HG03045 (cell line): ENCODE measurements at regions not wholly inside any gene's neighbourhood (a gene's known extent, or its start where the extent isn't known, plus 50 kb on each side); places are given as distances from the start of the nearest gene placed in this dataset.
"Not testable (repeated sequence)": the region's sequence is repeated elsewhere in the genome, so short reads cannot be mapped to it uniquely, and the experiment has no call there.

ENCODE experiments used
- ATAC-seq: cut with Tn5 transposase; IDR thresholded peaks from one replicate; pipeline ENCODE4 v1.9.1; 2021; ENCODE audit warnings: mild to moderate bottlenecking, moderate library complexity; ENCODE audit not compliant: unreplicated experiment

DNA sequence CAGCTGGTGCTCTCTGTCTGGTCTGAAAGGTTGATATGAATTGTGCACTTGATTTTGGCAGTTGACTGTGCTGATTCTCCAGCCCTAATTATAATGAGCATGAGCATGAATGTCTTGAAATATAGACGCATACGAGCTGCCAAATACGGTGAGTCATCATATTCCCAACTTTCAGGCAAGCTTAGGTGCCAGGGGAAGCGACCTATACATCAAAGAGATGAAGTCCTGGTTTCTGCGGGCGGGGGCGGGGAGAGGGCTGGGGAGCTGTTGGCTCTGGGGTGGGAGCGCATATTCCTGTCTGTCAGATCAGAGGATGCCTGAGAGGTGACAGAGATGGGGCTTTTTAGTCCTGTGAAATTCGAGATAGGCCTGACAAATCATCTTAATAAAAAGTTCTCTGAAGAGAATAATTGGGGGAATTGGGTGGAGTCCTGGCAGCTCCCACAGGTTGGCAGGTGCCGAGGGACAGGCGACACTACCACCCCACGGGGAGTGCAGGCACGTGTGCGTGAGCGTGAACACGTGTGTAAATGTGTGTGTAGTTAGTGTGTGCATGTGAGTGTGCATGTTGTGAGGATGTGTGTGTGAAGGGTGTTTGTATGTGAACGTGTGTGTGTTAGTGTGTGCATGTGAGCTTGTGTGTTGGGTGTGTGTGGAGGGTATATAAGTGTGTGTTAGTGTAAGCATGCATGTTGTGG, 865.3 kb downstream of the TBC1D22A start:
- no peak for ATAC-seq

DNA sequence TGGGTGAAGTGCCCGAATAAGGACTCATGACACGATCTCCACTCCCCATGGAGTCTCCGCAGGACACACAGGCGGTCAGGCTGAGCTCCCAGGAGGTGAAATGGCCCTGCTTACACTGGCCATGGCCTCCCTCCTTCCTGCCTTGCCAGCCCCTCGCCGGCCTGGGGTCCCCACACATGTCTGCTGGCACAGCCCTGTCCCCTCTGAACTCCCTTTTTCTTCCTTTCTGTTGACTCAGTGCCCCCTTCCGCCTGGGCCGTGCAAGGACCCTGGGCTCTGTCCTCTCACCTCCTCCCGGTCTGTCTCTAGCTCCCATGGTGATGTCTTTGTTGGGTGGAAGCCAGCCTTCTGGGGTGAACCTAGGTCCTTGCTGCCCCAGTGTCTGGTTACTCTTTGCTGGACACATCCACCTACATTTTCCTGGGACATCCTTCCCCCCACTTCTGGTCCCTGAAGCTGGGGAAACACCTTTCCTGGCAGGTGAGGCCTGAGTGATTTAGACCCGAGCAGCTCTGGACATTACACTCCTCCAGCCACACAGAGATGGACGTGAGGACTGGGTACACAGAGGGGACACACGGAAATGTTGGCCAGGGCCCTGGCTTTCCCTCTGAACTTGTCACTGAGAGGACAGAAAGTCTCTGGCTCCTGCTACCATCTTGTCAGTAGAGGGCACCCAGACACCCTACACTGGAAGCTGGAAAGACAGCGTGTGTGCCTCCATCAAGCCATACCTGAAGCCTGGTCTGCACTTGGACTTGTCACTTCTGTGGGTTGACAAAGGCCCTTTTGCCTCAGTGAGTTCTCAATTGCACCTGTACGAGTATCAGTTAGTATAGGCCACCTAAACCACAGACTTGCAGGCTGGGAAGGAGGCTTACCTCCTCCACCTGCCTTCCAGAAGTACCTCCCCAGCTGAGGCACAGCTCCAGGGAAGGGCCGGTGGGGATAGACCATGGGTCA, 864.3 kb downstream of the TBC1D22A start:
- ATAC-seq: no peak

- ATAC-seq: no peak
Measured at GRCh38 chr22:47625531-47626427, 863.3 kb downstream of the TBC1D22A start.

DNA sequence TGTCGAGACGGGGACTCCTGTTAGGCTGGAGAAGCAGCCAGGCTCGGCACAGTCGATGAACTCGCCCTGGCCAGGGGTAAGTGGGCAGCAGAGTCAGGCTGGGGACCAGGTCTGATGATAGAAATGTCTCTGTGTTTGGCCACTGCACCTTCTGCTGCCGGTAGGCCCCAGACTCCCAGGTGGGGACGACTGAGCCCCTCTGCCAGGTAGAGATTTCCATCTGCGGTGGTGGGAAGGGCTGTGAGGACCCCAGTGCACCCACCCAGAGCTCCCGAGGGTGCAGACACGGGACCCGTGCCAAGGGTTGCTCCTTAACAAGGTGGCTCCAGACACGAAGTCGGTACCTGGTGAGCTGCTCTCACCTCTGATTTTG, 862.5 kb downstream of the TBC1D22A start:
- ATAC-seq: no peak

- ATAC-seq: no peak
Measured at GRCh38 chr22:47624252-47625012, 862.0 kb downstream of the TBC1D22A start.

GRCh38 chr22:47623763-47624148, 861.3 kb downstream of the TBC1D22A start:
- no peak for ATAC-seq

DNA sequence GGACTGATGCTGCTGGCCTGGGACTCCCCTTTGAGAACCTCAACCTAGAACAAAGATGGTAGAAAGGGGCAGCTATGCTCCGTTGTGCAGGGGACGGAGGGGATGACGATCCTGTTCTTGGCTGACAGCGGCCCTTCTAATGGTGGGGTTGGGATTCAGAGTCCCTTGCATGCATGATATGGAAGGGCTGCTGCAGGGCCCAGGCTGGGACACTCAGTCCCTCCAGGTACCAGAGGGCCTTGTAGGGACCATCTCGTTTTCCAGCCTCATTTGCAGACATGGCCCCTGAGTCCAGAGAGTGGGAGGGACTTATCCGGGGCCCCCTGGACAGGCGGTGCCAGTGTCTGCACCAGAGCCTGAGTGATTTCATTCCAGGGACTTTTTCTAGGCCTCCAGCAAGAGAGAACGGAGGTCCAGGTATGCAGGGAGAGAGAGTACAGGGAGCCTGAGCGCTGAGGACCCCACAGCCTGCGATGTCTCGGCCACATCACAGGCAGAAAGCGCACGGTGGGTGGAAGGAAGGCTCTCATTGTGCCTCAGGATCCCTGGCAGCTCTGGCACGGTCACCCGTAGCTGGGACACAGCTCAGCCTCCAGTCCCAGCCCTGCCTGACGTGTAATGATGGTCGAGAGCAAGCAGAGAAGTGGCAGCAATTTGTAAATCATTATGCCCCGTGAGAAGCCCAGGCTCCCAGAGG, 860.8 kb downstream of the TBC1D22A start:
- no peak for ATAC-seq

GRCh38 chr22:47622541-47622940, 860.1 kb downstream of the TBC1D22A start:
- no peak for ATAC-seq

DNA sequence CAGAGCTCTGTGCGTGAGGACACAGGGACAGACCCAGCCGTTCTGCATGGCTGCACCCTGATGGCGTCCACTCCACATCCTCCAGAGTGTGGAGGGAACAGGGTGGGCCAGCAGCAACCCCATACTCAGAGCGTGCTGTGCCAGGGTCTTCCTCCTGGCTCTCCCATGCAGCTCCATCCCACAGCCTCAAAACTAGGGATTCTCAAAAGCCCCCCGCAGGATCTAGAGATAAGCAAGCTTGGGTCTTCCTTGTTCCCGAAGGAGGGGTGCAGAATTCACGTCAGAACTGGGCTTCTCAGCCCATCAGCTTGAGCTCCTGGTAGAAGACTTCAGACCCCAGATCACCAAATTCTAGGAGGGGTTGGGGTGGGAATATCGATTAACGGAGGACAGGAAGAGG, 858.8 kb downstream of the TBC1D22A start:
- no peak for ATAC-seq

DNA sequence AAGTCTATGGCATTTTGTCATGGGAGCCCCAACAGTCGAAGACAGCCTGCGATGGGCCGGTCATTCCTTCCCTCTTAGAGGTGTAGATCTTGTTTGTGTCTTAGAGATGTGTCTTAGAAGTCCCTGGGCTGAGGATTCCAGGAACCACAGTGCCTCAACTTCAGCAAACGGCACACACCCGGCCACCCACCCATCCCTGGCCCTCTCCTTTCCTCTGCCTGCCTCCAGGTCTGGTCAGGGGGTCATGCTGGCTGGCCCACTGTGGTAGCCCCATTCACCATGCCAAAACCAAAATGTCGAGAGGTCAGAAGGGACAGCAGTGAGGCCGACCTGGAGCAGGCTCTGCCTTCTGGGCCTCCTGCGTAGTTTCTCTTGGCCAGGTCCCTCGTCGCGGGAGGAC, 857.9 kb downstream of the TBC1D22A start:
- ATAC-seq: no peak

GRCh38 chr22:47619631-47620030, 857.2 kb downstream of the TBC1D22A start:
- no peak for ATAC-seq

- no peak for ATAC-seq
Measured at GRCh38 chr22:47618180-47619010, 855.9 kb downstream of the TBC1D22A start.

DNA sequence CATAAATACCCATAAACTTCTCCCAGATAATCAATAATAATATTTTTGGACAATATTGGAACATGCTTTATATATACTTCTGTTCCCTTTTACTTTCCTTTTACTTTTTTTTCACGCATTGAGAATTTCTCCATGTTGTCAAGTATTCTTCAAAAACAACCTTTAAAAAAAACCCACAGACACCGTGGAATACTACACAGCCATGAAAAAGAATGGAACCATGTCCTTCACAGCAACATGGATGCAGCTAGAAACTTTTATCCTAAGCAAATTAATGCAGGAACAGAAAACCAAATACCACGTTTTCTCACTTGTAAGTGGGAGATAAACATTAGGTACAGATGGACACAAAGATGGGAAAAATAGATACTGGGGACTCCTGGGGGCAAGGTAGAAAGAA, 854.7 kb downstream of the TBC1D22A start:
- ATAC-seq: no peak

DNA sequence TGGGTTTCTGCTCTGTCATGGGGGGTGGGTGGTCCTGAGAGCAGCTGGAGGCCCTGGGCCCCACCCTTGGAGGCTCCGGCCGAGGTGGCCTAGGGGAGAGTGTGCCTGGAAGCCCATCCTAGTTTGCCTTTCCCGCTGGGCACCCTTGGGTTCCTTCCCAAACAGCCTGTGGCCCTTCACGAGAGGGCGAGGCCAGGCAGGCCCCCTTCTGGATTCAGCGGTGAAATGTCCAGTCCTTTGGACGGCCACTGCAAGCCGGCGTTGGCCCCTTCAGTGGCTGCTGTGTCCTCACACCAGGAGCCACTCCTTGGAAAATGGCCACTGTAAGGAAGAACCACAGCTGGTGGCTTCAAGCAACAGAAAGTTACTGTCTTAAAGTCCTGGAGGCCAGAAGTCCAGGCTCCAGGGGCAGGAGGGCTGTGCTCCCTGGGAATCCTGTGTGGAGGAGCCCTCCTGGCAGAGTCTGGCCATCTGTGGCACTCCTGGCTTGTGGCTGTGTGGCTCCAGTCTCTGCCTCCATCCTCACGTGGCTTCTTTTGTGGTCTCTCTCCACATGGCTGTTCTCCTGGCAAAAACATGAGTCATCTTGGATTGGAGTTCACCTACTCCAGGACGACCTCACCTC, 854.1 kb downstream of the TBC1D22A start:
- no peak for ATAC-seq

GRCh38 chr22:47615051-47615450, 852.6 kb downstream of the TBC1D22A start:
- ATAC-seq: no peak

DNA sequence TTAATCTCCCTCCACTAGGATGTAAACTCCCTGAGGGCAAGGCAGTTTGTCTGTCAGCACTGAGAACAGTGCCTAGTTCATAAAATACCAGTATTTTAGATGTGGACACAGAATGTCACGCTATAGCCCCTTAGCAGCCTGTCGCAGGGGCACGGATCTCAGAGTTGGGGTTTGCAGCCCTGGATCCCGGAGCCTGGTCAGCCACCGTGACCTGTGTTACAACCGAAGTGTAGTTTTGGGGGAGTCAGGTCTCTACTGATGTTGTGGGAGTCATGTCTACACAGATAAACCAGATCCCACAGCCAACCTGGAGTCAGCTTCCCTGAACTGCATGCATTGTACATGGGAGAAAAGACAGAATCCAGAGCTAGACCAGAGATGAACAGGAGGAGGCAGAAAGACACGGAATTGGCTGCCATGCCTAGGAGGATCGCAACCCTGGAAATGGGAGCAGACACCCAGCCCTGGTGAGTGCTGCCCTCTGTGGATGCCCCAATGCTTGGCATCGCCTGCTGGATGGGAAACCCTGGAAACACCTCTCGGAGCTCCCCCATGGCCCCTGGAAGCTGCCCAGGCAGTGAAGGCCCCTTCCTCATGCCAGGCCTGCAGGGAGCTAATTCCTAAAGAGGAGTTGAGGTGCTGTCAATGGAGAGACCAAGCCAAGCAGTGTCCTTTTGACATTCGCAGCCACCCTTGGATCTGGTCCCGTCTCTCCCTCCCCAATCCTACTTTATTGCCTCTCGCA, 851.3 kb downstream of the TBC1D22A start:
- ATAC-seq: no peak

GRCh38 chr22:47613181-47613580, 850.7 kb downstream of the TBC1D22A start:
- ATAC-seq: not testable (repeated sequence)
